ENCODE measurements at regions not wholly inside any gene's neighbourhood (a gene's known extent, or its start where the extent isn't known, plus 50 kb on each side); places are given as distances from the start of the nearest gene placed in this dataset.

- CTCF ChIA-PET (ENCODE audit: unreplicated experiment) = no interaction called here
- BruUV-seq (replicated peaks) = no TSS peak
- TF ChIP-seq CTCF (conservative IDR thresholded peaks at IDR 0.05; ENCODE audit: low read length) = no peak
- TF ChIP-seq EZH2phosphoT487 (IDR thresholded peaks at IDR 0.05; ENCODE audit: borderline replicate concordance, low read depth, low read length) = no peak
- Histone ChIP-seq H3K9me3 (ENCODE audit: low read length) (no peaks in the 10 kb centered on the region), H3K4me1 (ENCODE audit: insufficient read depth, low read length, poor library complexity, severe bottlenecking) (no peaks in the 10 kb centered on the region), H3K4me3 (ENCODE audit: low read depth, low read length, poor library complexity, severe bottlenecking) (no peak overlapping the region), H3K4me2 (ENCODE audit: low read length) (no peak overlapping the region), H3K9me2 (ENCODE audit: insufficient read depth, low read length) (no peaks in the 10 kb centered on the region), H2AFZ (ENCODE audit: low read length) (no peak overlapping the region), H3K36me3 (ENCODE audit: insufficient read depth, low read length) (no peaks in the 10 kb centered on the region), H3K79me2 (ENCODE audit: insufficient read depth, low read depth, low read length) (no peaks in the 10 kb centered on the region), H4K20me1 (ENCODE audit: insufficient read depth, low read length) (no peaks in the 10 kb centered on the region), H3K27ac (ENCODE audit: low read depth, low read length, poor library complexity, severe bottlenecking) (no peak overlapping the region)
- no peak for DNase-seq (ENCODE audit: low spot score)
- intact Hi-C loops (cut with micrococcal nuclease; ENCODE audit: unreplicated experiment) = no loop called here
- POLR2A ChIA-PET = no interaction called here
Measured at GRCh38 chr19:31445406-31445805, 96.2 kb upstream of the TSHZ3 start.

GRCh38 chr19:31448221-31448657 is 99.0 kb upstream of the TSHZ3 start:
- no peak for TF ChIP-seq CTCF (conservative IDR thresholded peaks at IDR 0.05; ENCODE audit: low read length)
- no peak for TF ChIP-seq EZH2phosphoT487 (IDR thresholded peaks at IDR 0.05; ENCODE audit: borderline replicate concordance, low read depth, low read length)
- no peak overlapping the region for H3K27ac ChIP-seq (ENCODE audit: low read depth, low read length, poor library complexity, severe bottlenecking)
- H4K20me1 ChIP-seq (ENCODE audit: insufficient read depth, low read length) = no peaks in the 10 kb centered on the region
- no peaks in the 10 kb centered on the region for H3K36me3 ChIP-seq (ENCODE audit: insufficient read depth, low read length)
- CTCF ChIA-PET (ENCODE audit: unreplicated experiment) = no interaction called here
- no peak overlapping the region for H3K4me2 ChIP-seq (ENCODE audit: low read length)
- H3K79me2 ChIP-seq (ENCODE audit: insufficient read depth, low read depth, low read length) = no peaks in the 10 kb centered on the region
- intact Hi-C loops (cut with micrococcal nuclease; ENCODE audit: unreplicated experiment) = no loop called here
- DNase-seq (ENCODE audit: low spot score) = no peak
- H3K4me3 ChIP-seq (ENCODE audit: low read depth, low read length, poor library complexity, severe bottlenecking) = no peak overlapping the region
- no peak overlapping the region for H2AFZ ChIP-seq (ENCODE audit: low read length)
- no peaks in the 10 kb centered on the region for H3K9me3 ChIP-seq (ENCODE audit: low read length)
- no peaks in the 10 kb centered on the region for H3K4me1 ChIP-seq (ENCODE audit: insufficient read depth, low read length, poor library complexity, severe bottlenecking)
- H3K9me2 ChIP-seq (ENCODE audit: insufficient read depth, low read length) = no peaks in the 10 kb centered on the region
- BruUV-seq (replicated peaks) = no TSS peak
- POLR2A ChIA-PET = no interaction called here

GRCh38 chr19:31449379-31449778 is 100.1 kb upstream of the TSHZ3 start:
- POLR2A ChIA-PET = no interaction called here
- Histone ChIP-seq H3K9me2 (ENCODE audit: insufficient read depth, low read length) (no peaks in the 10 kb centered on the region), H3K4me1 (ENCODE audit: insufficient read depth, low read length, poor library complexity, severe bottlenecking) (no peaks in the 10 kb centered on the region), H3K4me2 (ENCODE audit: low read length) (no peak overlapping the region), H4K20me1 (ENCODE audit: insufficient read depth, low read length) (no peaks in the 10 kb centered on the region), H3K27ac (ENCODE audit: low read depth, low read length, poor library complexity, severe bottlenecking) (no peak overlapping the region), H3K4me3 (ENCODE audit: low read depth, low read length, poor library complexity, severe bottlenecking) (no peak overlapping the region), H2AFZ (ENCODE audit: low read length) (no peak overlapping the region), H3K9me3 (ENCODE audit: low read length) (no peaks in the 10 kb centered on the region), H3K36me3 (ENCODE audit: insufficient read depth, low read length) (no peaks in the 10 kb centered on the region), H3K79me2 (ENCODE audit: insufficient read depth, low read depth, low read length) (no peaks in the 10 kb centered on the region)
- no peak for TF ChIP-seq EZH2phosphoT487 (IDR thresholded peaks at IDR 0.05; ENCODE audit: borderline replicate concordance, low read depth, low read length)
- TF ChIP-seq CTCF (conservative IDR thresholded peaks at IDR 0.05; ENCODE audit: low read length) = no peak
- intact Hi-C loops (cut with micrococcal nuclease; ENCODE audit: unreplicated experiment) = no loop called here
- no peak for DNase-seq (ENCODE audit: low spot score)
- no TSS peak for BruUV-seq (replicated peaks)
- CTCF ChIA-PET (ENCODE audit: unreplicated experiment) = no interaction called here
